Retinal pigment epithelial cell (primary cell): ENCODE measurements at regions not wholly inside any gene's neighbourhood (a gene's known extent, or its start where the extent isn't known, plus 50 kb on each side); places are given as distances from the start of the nearest gene placed in this dataset.

Experiments used
- DNase-seq: peaks from one replicate; pipeline ENCODE4 v3.0.0-alpha.2; 2010; ENCODE audit warnings: low read depth
- H3K4me3 ChIP-seq: 2 replicates; pipeline ENCODE4 v1.5.1; 2011; ENCODE audit warnings: mild to moderate bottlenecking, low read length, control low read depth, moderate library complexity
- CTCF ChIP-seq: conservative IDR thresholded peaks from 2 replicates; pipeline ENCODE4 v1.5.1; 2011; ENCODE audit warnings: low read depth, low read length, control low read depth, inconsistent platforms

DNA sequence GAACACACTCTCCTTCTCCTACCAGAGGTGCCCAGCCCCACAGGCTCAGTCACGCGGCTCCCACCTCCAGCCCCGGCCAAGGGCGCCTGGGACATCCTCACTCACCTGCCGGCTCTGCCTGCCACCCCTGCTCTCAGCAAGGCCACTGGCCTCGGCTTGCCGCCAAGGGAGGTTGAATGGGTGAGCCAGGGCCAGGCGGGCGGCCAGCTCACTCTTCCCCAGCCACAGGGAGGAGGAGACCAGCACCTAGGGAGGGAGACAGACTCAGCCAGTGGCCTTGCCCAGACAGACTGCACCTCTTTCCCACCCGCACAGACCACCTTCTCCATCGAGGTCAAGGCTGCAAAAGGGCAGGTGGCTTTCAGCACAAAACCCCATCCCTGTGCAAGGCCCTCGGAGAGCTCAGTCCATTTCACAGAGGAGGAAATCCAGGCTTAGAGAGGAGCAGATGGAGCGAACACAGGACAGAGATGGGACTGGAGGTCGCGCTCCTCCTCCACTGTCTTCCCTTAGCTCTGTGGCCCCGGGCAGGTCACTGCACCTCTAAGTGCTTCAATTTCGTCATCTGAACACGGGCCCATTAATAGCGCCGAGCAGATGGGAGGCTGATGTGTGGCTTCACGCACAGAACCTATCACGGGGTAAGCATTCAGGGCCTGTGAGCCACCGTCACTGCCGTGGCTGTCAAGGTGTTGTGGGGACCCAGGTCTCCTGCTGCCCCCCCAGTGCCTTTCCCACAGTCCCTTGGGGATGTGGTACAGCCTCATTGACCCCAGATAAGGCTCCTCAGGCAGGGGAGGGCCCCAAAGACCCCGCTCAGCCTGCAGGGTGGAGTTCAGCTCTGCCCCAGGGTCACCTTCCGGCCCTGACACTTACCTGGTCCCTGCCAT, 56.1 kb downstream of the RMI2 start:
- no peak overlapping the region for H3K4me3 ChIP-seq
- DNase-seq: no peak
- no peak for TF ChIP-seq CTCF

DNA sequence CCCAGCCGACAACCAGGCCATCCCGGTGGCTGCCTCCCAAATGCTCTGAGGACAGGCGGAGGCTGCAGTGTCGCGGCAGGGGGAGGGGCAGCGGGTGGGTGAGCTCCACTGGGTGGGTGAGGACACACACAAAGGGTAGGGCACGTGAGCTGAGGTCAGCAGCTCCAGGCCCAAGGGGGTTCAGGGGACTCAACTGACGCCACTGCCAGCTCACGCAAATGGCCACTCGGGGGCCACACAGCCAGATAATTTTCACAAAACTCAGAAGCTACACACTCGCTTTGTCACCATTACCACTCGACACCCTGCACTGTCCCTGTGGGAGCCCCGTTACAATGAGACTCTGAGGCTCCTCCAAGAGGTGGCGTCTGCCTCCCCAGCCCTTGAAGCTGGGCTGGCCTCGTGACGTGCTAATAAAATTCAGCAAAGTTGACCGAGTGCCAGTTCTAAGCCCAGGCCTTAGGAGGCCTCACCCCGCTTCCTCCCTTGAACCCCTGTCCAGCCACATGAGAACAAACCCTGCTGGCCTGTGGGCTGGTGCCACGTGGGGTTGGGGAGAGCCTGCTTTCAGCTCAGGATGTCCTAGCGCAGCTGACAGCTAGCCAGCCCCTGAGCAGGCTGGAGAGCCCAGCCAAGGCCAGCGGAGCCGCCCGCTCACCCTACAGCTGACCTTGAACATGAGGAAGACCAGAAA, 56.9 kb downstream of the RMI2 start:
- TF ChIP-seq CTCF: no peak
- no peak overlapping the region for H3K4me3 ChIP-seq
- no peak for DNase-seq

- TF ChIP-seq CTCF: no peak
- DNase-seq: no peak
- no peak overlapping the region for H3K4me3 ChIP-seq
These were observed 57.7 kb downstream of the RMI2 start for GRCh38 chr16:11402745-11403533.

DNA sequence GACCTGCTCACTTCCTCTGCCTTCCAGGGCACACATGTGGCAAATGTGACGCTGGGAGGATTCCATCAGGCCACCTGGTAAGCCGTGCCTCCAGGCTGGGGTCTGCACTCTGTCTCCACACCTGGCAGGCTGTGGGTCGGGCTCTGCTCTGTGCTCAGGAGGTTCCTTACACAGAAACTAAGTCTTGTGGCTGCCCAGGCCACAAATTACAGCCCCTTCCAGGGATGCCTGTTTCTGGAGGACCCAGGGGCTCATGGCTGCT, 58.2 kb downstream of the RMI2 start:
- no peak for TF ChIP-seq CTCF
- H3K4me3 ChIP-seq: no peak overlapping the region
- no peak for DNase-seq

DNA sequence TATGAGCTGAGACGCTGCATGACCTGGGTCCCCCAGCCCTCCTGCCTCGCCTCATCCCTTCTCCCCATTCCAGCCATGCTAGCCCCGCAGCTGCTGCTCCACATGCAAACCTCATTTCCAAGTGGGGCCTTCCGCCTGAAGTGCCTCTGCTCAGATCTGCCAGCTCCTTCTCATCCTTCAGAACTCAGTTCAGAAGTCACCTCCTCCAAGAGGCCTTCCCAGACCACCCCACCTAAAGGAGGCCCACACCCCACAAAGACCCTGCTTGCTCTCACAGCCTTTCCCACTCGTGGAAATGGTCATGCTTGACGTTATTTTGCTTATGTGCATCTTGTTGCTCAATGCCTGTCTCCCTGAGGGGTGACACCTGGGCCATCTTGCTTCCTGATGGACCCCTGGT, 58.7 kb downstream of the RMI2 start:
- no peak for TF ChIP-seq CTCF
- DNase-seq: no peak
- no peak overlapping the region for H3K4me3 ChIP-seq

- no peak for TF ChIP-seq CTCF
- DNase-seq: no peak
- H3K4me3 ChIP-seq: no peak overlapping the region
These were observed 59.3 kb downstream of the RMI2 start for GRCh38 chr16:11404603-11405002.
